Ishikawa (cell line): ENCODE measurements at regions not wholly inside any gene's neighbourhood (a gene's known extent, or its start where the extent isn't known, plus 50 kb on each side); places are given as distances from the start of the nearest gene placed in this dataset.

ENCODE experiments used
- EP300 ChIP-seq: IDR thresholded peaks from 2 replicates; pipeline ENCODE4 v1.6.1; 2012; ENCODE audit warnings: borderline replicate concordance
- YY1 ChIP-seq: IDR thresholded peaks from 2 replicates; pipeline ENCODE4 v1.6.1; 2012; ENCODE audit warnings: low read depth

GRCh38 chr5:56686337-56687195 lies 128.8 kb upstream of the MAP3K1 start:
- TF ChIP-seq YY1 (no peak), EP300 (no peak)
